ENCODE measurements at regions not wholly inside any gene's neighbourhood (a gene's known extent, or its start where the extent isn't known, plus 50 kb on each side); places are given as distances from the start of the nearest gene placed in this dataset.
"Not testable (repeated sequence)": the region's sequence is repeated elsewhere in the genome, so short reads cannot be mapped to it uniquely, and the experiment has no call there.

DNA sequence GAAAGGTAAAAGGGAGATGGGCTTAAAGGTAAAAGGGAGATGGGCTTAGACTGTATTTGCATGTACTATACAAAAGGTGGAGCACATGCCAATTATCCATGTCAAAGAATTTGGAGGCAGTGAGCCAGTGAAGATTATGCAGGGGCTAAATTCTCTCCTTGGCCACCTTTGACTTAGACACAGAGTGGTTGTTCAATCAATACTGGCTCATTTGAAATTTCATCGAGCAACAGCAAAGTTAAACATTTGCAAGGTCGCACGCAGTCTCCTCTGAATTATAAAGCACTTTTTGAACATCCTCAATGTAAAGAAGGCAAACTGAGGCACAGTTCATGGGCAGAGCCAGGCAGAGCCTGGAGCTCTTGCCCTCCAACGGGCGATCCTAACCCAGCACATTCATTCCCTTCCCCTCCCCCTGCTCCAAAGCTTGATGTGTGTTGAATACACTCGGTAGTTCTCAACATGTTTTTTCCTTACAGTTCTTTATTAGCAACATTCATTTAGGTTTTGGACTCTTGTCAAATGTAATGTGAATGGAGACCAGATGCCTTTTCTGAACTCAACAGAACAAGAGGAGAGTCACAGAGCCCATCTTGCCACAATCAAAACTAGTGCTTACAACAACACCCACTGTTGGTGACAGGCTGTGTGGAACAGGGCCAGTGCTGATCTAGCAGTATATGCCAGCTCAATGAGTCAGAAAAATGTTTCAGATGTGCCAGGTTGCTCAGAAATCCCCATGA is 169.7 kb upstream of the G2E3 start:
- Histone ChIP-seq H3K4me2 (ENCODE audit: low read length) (no peak overlapping the region), H3K4me3 (ENCODE audit: low read depth, low read length) (no peak overlapping the region), H3K79me2 (no peaks in the 10 kb centered on the region), H3K27ac (no peak overlapping the region), H3K4me1 (no peaks in the 10 kb centered on the region), H3K9me3 (ENCODE audit: control insufficient read depth, low read length) (no peaks in the 10 kb centered on the region), H2AFZ (peak overlapping the region; percentile 11), H3K27me3 (ENCODE audit: control insufficient read depth, insufficient read depth, low read length) (no peaks in the 10 kb centered on the region), H3K36me3 (ENCODE audit: control insufficient read depth, insufficient read depth, low read length) (no peaks in the 10 kb centered on the region), H3K9ac (no peak overlapping the region)
- TF ChIP-seq, protein P1, sequence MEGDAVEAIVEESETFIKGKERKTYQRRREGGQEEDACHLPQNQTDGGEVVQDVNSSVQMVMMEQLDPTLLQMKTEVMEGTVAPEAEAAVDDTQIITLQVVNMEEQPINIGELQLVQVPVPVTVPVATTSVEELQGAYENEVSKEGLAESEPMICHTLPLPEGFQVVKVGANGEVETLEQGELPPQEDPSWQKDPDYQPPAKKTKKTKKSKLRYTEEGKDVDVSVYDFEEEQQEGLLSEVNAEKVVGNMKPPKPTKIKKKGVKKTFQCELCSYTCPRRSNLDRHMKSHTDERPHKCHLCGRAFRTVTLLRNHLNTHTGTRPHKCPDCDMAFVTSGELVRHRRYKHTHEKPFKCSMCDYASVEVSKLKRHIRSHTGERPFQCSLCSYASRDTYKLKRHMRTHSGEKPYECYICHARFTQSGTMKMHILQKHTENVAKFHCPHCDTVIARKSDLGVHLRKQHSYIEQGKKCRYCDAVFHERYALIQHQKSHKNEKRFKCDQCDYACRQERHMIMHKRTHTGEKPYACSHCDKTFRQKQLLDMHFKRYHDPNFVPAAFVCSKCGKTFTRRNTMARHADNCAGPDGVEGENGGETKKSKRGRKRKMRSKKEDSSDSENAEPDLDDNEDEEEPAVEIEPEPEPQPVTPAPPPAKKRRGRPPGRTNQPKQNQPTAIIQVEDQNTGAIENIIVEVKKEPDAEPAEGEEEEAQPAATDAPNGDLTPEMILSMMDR (IDR thresholded peaks at IDR 0.05), result no peak

DNA sequence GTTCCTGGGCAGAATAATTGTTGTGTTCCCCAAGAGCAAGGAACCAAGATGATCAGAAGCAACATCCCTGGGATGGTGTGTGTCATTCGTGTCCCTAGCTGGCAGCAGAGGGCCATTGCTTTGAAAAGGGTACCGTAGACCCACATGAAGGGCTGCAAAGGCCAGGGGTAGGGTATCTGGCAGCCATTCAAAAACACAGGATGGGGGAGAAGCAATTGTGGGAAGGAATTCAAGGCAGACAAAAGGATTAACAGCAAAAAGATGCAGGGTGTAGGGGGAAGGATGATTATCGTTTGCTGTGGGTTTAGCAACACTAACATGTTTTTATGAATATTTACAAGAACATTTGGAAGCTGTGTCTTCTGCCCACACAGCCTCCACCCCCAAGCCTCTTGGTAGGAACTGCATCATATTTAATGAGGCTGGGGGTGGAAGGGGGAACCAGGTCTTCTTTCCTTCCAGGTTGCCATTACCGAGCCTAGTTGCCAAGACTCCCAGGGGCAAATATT is 169.0 kb upstream of the G2E3 start:
- H3K4me3 ChIP-seq (ENCODE audit: low read depth, low read length), result no peak overlapping the region
- TF ChIP-seq, protein P1 (IDR thresholded peaks at IDR 0.05), result no peak

DNA sequence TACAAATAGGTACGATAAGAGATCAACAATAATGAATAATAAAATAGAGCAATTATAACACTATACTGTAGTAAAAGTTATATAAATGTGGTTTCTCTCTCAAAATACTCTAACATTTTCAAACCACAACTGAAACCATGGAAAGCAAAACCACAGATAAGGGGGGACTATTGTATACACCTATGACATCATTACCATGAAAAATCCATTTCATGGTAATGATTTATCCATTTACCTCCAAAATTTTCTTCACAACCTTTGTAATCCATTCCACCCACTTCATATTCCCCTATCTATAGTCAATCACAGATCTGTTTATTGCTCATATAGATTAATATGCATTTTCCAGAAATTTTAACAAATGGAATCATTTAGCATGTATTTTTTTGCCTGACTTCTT is 163.9 kb upstream of the G2E3 start:
- Histone ChIP-seq H3K4me3 (ENCODE audit: low read depth, low read length) (no peak overlapping the region), H3K79me2 (no peaks in the 10 kb centered on the region), H3K9ac (no peak overlapping the region), H3K9me3 (ENCODE audit: control insufficient read depth, low read length) (no peaks in the 10 kb centered on the region), H2AFZ (no peak overlapping the region), H3K4me1 (no peaks in the 10 kb centered on the region), H3K36me3 (ENCODE audit: control insufficient read depth, insufficient read depth, low read length) (no peaks in the 10 kb centered on the region), H3K27ac (no peak overlapping the region), H3K4me2 (ENCODE audit: low read length) (no peak overlapping the region), H3K27me3 (ENCODE audit: control insufficient read depth, insufficient read depth, low read length) (no peaks in the 10 kb centered on the region)
- TF ChIP-seq, protein P1 (IDR thresholded peaks at IDR 0.05), result no peak

More for the DNA sequence above, 169.0 kb upstream of the G2E3 start:
- Histone ChIP-seq H3K9ac (no peak overlapping the region), H2AFZ (peak overlapping the region; percentile 11), H3K9me3 (ENCODE audit: control insufficient read depth, low read length) (no peaks in the 10 kb centered on the region), H3K4me2 (ENCODE audit: low read length) (no peak overlapping the region), H3K79me2 (no peaks in the 10 kb centered on the region), H3K27me3 (ENCODE audit: control insufficient read depth, insufficient read depth, low read length) (no peaks in the 10 kb centered on the region), H3K36me3 (ENCODE audit: control insufficient read depth, insufficient read depth, low read length) (no peaks in the 10 kb centered on the region), H3K4me1 (no peaks in the 10 kb centered on the region), H3K27ac (no peak overlapping the region)

DNA sequence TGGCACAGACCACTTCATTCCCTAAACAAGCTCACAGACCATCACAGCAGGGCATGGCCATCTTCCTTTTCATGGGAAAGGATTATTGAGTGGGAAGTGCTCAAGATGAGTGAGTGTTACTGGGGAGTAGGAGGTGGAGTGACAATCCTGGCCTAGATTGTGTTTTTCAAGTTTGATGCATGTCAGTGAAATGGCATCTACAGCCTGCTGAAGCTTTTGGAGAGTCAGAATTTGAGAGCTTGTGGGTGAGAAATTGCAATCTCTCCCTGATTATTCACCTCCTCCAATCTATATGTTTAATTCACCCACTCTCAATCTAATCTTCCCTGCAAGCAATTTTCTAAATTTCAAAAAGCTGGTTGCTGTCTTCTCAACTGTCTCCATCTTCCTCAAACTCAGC is 156.1 kb upstream of the G2E3 start:
- Histone ChIP-seq H3K9ac (no peak overlapping the region), H3K4me2 (ENCODE audit: low read length) (no peak overlapping the region), H2AFZ (no peak overlapping the region), H3K27me3 (ENCODE audit: control insufficient read depth, insufficient read depth, low read length) (no peaks in the 10 kb centered on the region), H3K36me3 (ENCODE audit: control insufficient read depth, insufficient read depth, low read length) (no peaks in the 10 kb centered on the region), H3K4me3 (ENCODE audit: low read depth, low read length) (no peak overlapping the region), H3K9me3 (ENCODE audit: control insufficient read depth, low read length) (no peaks in the 10 kb centered on the region), H3K4me1 (no peaks in the 10 kb centered on the region), H3K27ac (no peak overlapping the region), H3K79me2 (no peaks in the 10 kb centered on the region)
- TF ChIP-seq, protein P1 (IDR thresholded peaks at IDR 0.05), result no peak

DNA sequence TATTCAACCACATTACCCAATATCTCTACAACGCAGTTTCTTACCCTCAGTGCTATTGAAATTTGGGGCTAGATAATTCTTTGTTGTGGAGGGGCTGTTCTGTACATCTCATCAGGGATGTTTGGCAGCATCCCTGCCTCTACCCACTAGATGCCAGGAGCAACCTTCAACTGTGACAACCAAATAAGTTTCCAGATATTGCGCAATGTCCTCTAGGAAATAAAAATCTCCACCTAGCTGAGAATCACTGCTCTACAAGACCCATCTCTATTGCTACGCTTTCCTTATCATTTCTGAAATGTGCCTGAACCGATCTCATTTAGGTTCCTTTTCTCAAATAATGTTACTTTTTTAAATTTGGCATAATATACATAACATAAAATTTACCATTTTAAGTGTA is 155.2 kb upstream of the G2E3 start:
- Histone ChIP-seq H3K36me3 (ENCODE audit: control insufficient read depth, insufficient read depth, low read length) (no peaks in the 10 kb centered on the region), H3K9ac (no peak overlapping the region), H3K9me3 (ENCODE audit: control insufficient read depth, low read length) (no peaks in the 10 kb centered on the region), H3K4me3 (ENCODE audit: low read depth, low read length) (no peak overlapping the region), H3K4me1 (no peaks in the 10 kb centered on the region), H2AFZ (no peak overlapping the region), H3K27me3 (ENCODE audit: control insufficient read depth, insufficient read depth, low read length) (no peaks in the 10 kb centered on the region), H3K79me2 (no peaks in the 10 kb centered on the region), H3K4me2 (ENCODE audit: low read length) (no peak overlapping the region), H3K27ac (no peak overlapping the region)
- TF ChIP-seq, protein P1 (IDR thresholded peaks at IDR 0.05), result no peak

DNA sequence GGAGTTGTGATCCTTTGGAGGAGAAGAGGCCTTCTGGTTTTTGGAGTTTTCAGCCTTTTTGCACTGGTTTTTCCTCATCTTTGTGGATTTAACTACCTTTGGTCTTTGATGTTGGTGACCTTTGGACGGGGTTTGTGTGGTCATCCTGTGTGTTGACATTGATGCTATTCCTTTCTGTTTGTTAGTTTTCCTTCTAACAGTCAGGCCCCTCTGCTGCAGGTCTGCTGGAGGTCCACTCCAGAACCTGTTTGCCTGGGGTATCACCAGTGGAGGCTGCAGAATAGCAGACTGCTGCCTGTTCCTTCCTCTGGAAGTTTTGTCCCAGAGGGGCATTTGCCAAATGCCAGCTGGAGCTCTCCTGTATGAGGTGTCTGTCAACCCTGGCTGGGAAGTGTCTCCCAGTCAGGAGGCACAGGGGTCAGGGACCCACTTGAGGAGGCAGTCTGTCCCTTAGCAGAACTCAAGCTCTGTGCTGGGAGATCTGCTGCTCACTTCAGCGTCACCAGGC is 149.4 kb upstream of the G2E3 start:
- H3K9me3 ChIP-seq (ENCODE audit: control insufficient read depth, low read length); H3K27ac ChIP-seq; H3K4me3 ChIP-seq (ENCODE audit: low read depth, low read length); H3K4me1 ChIP-seq; H3K36me3 ChIP-seq (ENCODE audit: control insufficient read depth, insufficient read depth, low read length); H3K9ac ChIP-seq; H2AFZ ChIP-seq; H3K27me3 ChIP-seq (ENCODE audit: control insufficient read depth, insufficient read depth, low read length); H3K79me2 ChIP-seq; H3K4me2 ChIP-seq (ENCODE audit: low read length): not testable (repeated sequence)
